HG02610 (cell line): ENCODE measurements at regions not wholly inside any gene's neighbourhood (a gene's known extent, or its start where the extent isn't known, plus 50 kb on each side); places are given as distances from the start of the nearest gene placed in this dataset.

Experiments used
- ATAC-seq: cut with Tn5 transposase; IDR thresholded peaks from one replicate; pipeline ENCODE4 v1.9.1; 2021; ENCODE audit warnings: mild to moderate bottlenecking, moderate library complexity; ENCODE audit not compliant: unreplicated experiment

DNA sequence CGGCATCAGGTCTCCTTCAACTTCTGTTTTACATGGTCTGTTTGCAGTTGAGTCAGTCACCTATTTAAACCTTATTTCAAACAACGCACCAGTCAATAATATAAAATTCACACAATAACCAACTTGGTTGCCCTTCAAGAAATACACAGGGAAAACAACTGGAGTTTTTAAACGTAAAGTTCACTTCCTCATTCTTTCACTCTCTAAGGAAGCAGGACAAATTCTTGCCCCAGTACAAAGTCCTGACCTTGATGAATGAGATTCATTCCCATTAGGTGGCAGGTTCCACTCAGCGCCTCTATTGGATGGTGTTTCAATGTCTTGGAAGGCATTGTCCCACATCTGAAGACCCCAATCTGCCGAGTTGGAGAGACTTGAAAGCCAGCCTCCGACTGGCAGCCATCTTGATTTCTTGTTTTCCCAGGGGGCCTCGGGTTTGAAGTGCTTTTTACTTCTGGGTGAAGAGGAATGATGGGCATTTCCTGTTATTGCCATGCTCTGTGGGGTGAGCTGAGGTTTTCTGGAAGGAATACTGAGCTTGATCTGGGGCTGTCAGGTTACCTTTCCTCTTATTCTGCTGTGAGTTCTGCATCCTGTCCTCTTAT, 105.0 kb downstream of the ACER2 start:
- no peak for ATAC-seq

DNA sequence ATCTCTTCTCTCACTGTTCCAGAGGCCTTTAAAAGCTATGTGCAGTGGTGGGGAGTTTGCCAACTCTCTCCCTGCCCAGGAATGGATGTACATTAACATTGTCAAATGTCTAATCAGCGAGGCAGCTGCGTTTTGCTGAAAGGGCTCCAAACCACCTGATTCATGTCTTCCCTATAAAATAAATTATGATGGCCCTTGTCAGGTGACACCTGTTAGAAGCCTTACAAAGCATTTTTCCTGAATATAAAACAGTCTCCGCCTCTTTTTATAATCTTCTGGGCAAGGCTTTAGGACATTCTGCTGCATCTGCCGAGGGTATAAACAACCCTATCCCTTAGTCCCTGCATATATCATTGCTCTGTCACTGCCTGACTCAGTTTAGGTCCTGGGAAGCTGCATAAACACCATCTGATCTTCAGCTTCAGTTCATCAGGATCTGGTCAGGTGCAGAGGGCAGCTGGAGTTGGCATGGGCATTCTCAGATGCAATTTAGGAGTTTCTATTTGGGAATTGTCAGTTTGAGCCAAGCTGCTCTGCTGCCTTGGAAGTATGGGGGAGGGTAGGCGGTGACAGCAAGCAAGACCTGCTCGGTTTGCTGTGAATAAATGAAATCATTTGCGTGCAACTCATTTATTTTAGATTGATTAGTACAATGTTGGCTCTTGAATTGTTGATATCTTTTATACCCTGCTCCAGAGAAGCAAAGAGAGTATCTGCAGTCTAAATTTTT, 103.5 kb downstream of the ACER2 start:
- ATAC-seq, result no peak

DNA sequence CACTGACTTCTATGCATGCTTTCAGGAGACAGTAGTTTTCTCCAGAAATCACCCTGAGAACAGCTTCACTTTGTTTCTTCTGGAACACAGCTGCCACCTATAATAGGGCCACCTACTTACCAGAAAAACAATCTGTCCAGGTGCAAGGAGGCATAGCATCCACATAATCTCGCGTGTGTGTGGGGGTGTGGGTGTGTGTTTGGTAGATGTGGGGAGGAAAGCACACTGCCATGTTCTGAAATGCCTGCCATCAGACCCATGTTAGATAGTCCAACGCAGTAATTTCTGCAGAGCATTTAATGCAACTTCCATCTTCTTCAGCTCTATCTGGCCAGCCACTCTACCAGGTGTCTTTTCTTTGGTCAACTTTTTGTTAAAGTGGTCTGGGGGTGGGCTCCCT, 102.9 kb downstream of the ACER2 start:
- no peak for ATAC-seq

DNA sequence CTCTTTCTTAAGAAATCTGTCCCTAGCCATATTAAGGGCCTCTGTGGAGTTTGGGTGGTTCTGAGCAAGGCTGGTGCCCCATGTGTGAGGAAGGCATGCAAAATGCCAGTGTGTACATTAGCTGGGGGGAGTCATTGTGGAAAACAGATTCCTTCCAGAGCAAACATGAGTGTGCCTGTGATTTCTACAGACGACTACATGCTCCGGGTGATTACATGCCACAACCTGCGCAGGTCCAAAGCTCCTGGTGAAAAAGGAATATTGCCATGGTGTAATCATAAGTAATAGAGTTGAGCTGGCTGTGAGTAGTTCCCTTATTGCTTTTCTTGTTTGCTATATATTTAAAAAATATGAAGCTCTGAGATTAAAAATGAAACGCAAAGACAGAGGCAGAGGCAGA, 102.1 kb downstream of the ACER2 start:
- ATAC-seq, result no peak
